ENCODE measurements at regions not wholly inside any gene's neighbourhood (a gene's known extent, or its start where the extent isn't known, plus 50 kb on each side); places are given as distances from the start of the nearest gene placed in this dataset.

- H3K36me3 Mint-ChIP-seq, result peaks cover 10 to 23% (median 12%) of the 10 kb centered on the region in 3 donors
- no peak overlapping the region for H3K4me3 Mint-ChIP-seq
- no peak for DNase-seq
- no peaks in the 10 kb centered on the region for H3K9me3 Mint-ChIP-seq
- no peaks in the 10 kb centered on the region for H3K27me3 Mint-ChIP-seq (ENCODE audit: low read depth in 3 of 3)
- H3K27ac Mint-ChIP-seq, result peak overlapping the region in 1 of 6 donors; percentile 22
- H3K4me1 Mint-ChIP-seq, result peaks cover 10 to 14% of the 10 kb centered on the region in 2 donors
Observed at GRCh38 chr7:37796138-37796775, 52.1 kb upstream of the NME8 start.
